Esophagus muscularis mucosa (tissue), 4 donors: ENCODE measurements at regions not wholly inside any gene's neighbourhood (a gene's known extent, or its start where the extent isn't known, plus 50 kb on each side); places are given as distances from the start of the nearest gene placed in this dataset.
A peak's percentile ranks its signal among the peaks of the same experiment; 100 is the strongest.

Experiments
- DNase-seq: peaks from one replicate; pipeline ENCODE4 v3.0.0-alpha.2; 2017; ENCODE audit errors: extremely low spot score
- H3K27ac ChIP-seq, 4 donors: fragments of 200-600 bp; sonication (generic); replicated peaks in 1 of 4; 1 replicate in 3 of 4; 2 replicates in 1 of 4; pipeline ENCODE4 v1.5.1; 2016 to 2019; ENCODE audit warnings: mild to moderate bottlenecking in 1 of 4
- H3K27me3 ChIP-seq, 4 donors: fragments of 200-600 bp; sonication (generic); one replicate each; pipeline versions ENCODE4 v1.5.1 to v1.6.0; 2016 to 2019
- H3K36me3 ChIP-seq, 4 donors: fragments of 200-600 bp; sonication (generic); one replicate each; pipeline ENCODE4 v1.5.1; 2016 to 2019
- H3K4me1 ChIP-seq, 4 donors: fragments of 200-600 bp; sonication (generic); one replicate each; pipeline ENCODE4 v1.5.1; 2016 to 2019
- H3K4me3 ChIP-seq, 4 donors: fragments of 200-600 bp; sonication (generic); 1 replicate in 2 of 4; 2 replicates in 2 of 4; pipeline ENCODE4 v1.5.1; 2016 to 2019; ENCODE audit warnings: mild to moderate bottlenecking in 4 of 4, moderate library complexity in 1 of 4
- H3K9me3 ChIP-seq, 4 donors: fragments of 200-600 bp; sonication (generic); 1 replicate in 3 of 4; 2 replicates in 1 of 4; pipeline ENCODE4 v1.5.1; 2016 to 2019
- EP300 ChIP-seq: sonication (generic); formaldehyde crosslinking; IDR thresholded peaks from one replicate; pipeline ENCODE4 v1.6.1; 2017; ENCODE audit warnings: antibody characterized with exemption
- POLR2A ChIP-seq: fragments of 450-650 bp; IDR thresholded peaks from one replicate; pipeline ENCODE4 v1.6.1; 2017; ENCODE audit warnings: antibody characterized with exemption, moderate library complexity, mild to moderate bottlenecking, low read depth
- POLR2AphosphoS5 ChIP-seq, 2 donors: sonication (generic); formaldehyde crosslinking; IDR thresholded peaks; one replicate each; pipeline ENCODE4 v1.6.1; 2017; ENCODE audit warnings: antibody characterized with exemption in 2 of 2
- WGBS: methylation state at CpG from one replicate; pipeline ENCODE4 v1.1.5; 2018; 5-methylcytosine and 5-hydroxymethylcytosine counted together
- intact Hi-C: fragments of 100-400 bp; cut with DNase I; formaldehyde crosslinking; loops from one replicate; pipeline ENCODE4 v1.15.1; 2023
- TF ChIP-seq, protein P1 (sequence below), 3 experiments: fragments of 200-600 bp in 2 of 3; fragments of 450-650 bp in 1 of 3; sonication (generic) in 2 of 3; IDR thresholded peaks; one replicate each; pipeline ENCODE4 v1.5.1; 2017 to 2019; ENCODE audit warnings: antibody characterized with exemption in 3 of 3, mild to moderate bottlenecking in 2 of 3, moderate library complexity in 1 of 3

DNA sequence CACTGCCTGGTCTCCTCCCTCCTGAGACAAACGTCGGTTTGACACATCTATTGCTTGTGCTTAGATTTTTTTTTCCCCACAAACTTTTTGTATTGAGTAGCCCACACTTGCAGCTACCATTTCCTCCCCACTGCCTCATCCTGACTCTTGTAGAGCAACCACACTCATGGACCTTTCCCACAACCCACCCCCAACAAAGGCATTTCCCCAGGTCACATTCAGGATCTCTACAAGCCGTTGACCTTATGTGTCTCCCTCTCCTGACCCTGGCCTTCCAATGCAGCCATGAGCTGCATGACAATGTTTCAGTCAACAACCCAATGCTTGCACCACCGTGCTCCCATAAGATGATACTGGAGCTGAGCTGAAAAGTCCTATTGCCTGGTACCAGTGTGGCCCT lies 91.9 kb upstream of the MKI67 start:
- H3K27ac ChIP-seq, result no peak overlapping the region
- H3K36me3 ChIP-seq, result no peaks in the 10 kb centered on the region
- H3K27me3 ChIP-seq, result peaks cover 0 to 19% (median 0%) of the 10 kb centered on the region in 4 donors
- no peak for DNase-seq
- TF ChIP-seq, protein P1, sequence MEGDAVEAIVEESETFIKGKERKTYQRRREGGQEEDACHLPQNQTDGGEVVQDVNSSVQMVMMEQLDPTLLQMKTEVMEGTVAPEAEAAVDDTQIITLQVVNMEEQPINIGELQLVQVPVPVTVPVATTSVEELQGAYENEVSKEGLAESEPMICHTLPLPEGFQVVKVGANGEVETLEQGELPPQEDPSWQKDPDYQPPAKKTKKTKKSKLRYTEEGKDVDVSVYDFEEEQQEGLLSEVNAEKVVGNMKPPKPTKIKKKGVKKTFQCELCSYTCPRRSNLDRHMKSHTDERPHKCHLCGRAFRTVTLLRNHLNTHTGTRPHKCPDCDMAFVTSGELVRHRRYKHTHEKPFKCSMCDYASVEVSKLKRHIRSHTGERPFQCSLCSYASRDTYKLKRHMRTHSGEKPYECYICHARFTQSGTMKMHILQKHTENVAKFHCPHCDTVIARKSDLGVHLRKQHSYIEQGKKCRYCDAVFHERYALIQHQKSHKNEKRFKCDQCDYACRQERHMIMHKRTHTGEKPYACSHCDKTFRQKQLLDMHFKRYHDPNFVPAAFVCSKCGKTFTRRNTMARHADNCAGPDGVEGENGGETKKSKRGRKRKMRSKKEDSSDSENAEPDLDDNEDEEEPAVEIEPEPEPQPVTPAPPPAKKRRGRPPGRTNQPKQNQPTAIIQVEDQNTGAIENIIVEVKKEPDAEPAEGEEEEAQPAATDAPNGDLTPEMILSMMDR (IDR thresholded peaks at IDR 0.05), result no peak
- TF ChIP-seq POLR2A, result no peak
- no peak for TF ChIP-seq EP300
- no peak for TF ChIP-seq POLR2AphosphoS5 (IDR thresholded peaks at IDR 0.05)
- 71% methylated on average over 4 of the region's 4 CpGs for WGBS
- intact Hi-C loops, result no loop called here
- H3K4me1 ChIP-seq, result no peaks in the 10 kb centered on the region
- no peaks in the 10 kb centered on the region for H3K9me3 ChIP-seq
- no peak overlapping the region for H3K4me3 ChIP-seq

DNA sequence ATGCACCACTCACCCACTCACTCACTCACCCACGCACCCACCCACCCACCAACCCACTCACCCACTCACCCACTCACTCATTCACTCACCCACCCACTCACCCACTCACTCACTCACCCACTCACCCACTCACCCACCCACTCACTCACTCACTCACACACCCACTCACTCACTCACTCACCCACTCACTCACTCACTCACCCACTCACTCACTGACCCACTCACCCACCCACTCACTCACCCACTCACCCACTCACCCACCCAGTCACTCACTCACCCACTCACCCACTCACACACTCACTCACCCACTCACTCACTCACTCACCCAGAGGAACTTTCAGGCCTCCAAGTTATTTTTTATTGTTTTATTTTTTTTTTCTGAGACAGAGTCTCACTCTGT lies 93.1 kb upstream of the MKI67 start:
- WGBS, result 88% methylated on average over 1 of the region's 1 CpG
- intact Hi-C loops, result no loop called here

DNA sequence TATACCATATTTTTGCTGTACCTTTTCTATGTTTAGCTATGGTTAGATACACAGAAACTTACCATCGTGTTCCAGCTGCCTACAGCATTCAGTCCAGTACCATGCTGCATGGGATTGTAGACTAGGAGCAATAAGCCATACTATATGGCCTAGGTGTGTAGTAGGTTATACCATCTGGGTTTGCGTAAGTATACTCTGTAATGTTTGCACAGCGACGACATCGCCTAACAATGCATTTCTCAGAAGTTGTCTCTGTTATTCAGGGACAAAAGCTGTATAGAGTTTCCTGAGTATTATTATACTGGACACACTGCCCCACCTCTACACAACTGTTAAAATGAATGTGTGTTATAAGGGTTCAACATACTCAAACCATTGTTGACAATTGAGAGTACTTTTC lies 93.8 kb upstream of the MKI67 start:
- Histone ChIP-seq H3K4me1 (no peaks in the 10 kb centered on the region), H3K27ac (no peak overlapping the region), H3K9me3 (no peaks in the 10 kb centered on the region), H3K4me3 (no peak overlapping the region), H3K27me3 (peaks cover 0 to 20% (median 0%) of the 10 kb centered on the region in 4 donors), H3K36me3 (no peaks in the 10 kb centered on the region)
- DNase-seq, result no peak
- TF ChIP-seq POLR2AphosphoS5 (IDR thresholded peaks at IDR 0.05), result no peak
- intact Hi-C loops, result no loop called here
- 94% methylated on average over 5 of the region's 5 CpGs for WGBS

More for the DNA sequence above, 93.1 kb upstream of the MKI67 start:
- H3K4me3 ChIP-seq, result no peak overlapping the region
- H3K36me3 ChIP-seq, result no peaks in the 10 kb centered on the region
- no peak overlapping the region for H3K27ac ChIP-seq
- peaks cover 0 to 20% (median 0%) of the 10 kb centered on the region in 4 donors for H3K27me3 ChIP-seq
- TF ChIP-seq POLR2A (no peak), POLR2AphosphoS5 (IDR thresholded peaks at IDR 0.05) (no peak), EP300 (no peak)
- TF ChIP-seq, protein P1 (IDR thresholded peaks at IDR 0.05), result no peak
- H3K9me3 ChIP-seq, result no peaks in the 10 kb centered on the region
- no peaks in the 10 kb centered on the region for H3K4me1 ChIP-seq
- DNase-seq, result no peak

DNA sequence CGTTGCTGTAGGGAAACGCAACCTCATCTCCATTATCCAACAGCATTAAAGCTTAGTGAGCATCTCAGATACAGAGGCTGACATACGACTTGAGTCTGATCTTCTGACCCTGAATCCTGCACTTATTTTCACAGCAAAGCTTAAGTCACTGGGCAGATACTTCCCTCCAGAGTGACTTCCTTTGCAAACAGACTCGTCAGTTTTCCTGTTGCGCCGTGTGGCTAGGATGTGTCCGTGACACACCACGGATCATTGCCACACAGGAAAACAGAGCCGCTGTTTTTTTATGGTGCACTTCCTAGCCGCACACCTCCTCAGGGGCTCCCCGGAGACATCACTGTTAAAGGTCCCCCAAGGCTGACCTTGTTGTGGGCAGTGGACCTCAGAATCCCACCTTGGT lies 94.9 kb upstream of the MKI67 start:
- H3K4me1 ChIP-seq, result no peaks in the 10 kb centered on the region
- no peak overlapping the region for H3K4me3 ChIP-seq
- peaks cover 0 to 20% (median 0%) of the 10 kb centered on the region in 4 donors for H3K27me3 ChIP-seq
- WGBS, result 55% methylated on average over 11 of the region's 11 CpGs
- no peak overlapping the region for H3K27ac ChIP-seq
- no peaks in the 10 kb centered on the region for H3K36me3 ChIP-seq
- H3K9me3 ChIP-seq, result no peaks in the 10 kb centered on the region
- no peak for DNase-seq
- intact Hi-C loops, result no loop called here
- TF ChIP-seq, protein P1 (IDR thresholded peaks at IDR 0.05), result no peak
- no peak for TF ChIP-seq POLR2A
- TF ChIP-seq POLR2AphosphoS5 (IDR thresholded peaks at IDR 0.05), result no peak
- no peak for TF ChIP-seq EP300

DNA sequence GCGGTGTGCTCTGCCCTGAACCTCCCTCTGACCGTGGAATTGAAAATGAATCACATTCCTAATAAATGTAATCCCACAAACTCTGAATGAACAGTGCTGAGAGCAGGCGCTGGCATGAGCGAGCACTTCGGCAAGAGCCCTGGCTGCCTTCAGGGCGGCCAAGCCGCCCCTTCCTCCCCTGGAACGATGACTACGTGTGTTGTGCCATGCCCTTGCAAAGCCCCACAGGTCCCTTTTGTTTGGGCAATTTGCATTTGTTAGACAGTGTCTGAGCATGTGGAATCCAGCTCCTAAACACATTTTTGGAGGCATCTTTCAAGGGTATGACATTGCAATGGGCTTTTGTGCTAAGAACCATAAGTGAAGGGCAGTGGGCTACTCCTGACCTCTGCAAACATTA lies 95.6 kb upstream of the MKI67 start:
- Histone ChIP-seq H3K27ac (no peak overlapping the region), H3K4me3 (no peak overlapping the region), H3K9me3 (no peaks in the 10 kb centered on the region), H3K4me1 (no peaks in the 10 kb centered on the region), H3K36me3 (no peaks in the 10 kb centered on the region), H3K27me3 (peaks cover 0 to 20% (median 0%) of the 10 kb centered on the region in 4 donors)
- intact Hi-C loops, result no loop called here
- DNase-seq, result peak; percentile 90
- no peak for TF ChIP-seq POLR2AphosphoS5 (IDR thresholded peaks at IDR 0.05)
- no peak for TF ChIP-seq POLR2A
- WGBS, result 83% methylated on average over 6 of the region's 9 CpGs

DNA sequence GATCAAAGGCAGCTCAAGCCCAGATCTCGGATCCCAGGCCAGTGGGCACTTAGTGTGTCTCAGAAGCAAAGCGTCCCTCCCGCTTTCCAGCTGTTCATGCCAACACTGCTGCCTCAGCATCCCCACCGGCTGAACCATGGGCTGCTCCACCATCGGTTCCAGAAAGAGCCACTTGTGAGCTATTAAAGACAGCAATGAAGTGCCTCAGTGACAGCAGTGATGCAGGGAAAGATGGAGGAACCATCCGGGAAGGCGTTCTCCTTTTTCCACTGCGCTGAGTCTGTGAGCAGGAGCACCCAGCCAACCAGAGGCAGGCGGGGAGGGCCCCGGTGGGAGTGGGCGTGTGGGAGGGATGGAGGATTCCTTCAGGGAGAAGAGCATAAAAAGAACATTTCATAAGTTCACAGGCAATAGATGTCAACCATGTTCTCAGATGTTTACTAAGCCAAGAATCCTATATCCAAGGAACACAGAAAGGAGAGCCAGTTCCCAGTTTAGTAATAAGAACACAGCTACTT lies 96.2 kb upstream of the MKI67 start:
- TF ChIP-seq POLR2AphosphoS5 (IDR thresholded peaks at IDR 0.05), result no peak
- no peak for TF ChIP-seq EP300
- TF ChIP-seq, protein P1 (IDR thresholded peaks at IDR 0.05), result no peak
- no peak for TF ChIP-seq POLR2A
- Histone ChIP-seq H3K4me1 (no peaks in the 10 kb centered on the region), H3K27ac (no peak overlapping the region), H3K27me3 (peaks cover 0 to 20% (median 0%) of the 10 kb centered on the region in 4 donors), H3K9me3 (no peaks in the 10 kb centered on the region), H3K4me3 (no peak overlapping the region), H3K36me3 (no peaks in the 10 kb centered on the region)
- peak; percentile 74 for DNase-seq
- intact Hi-C loops, result no loop called here
- 77% methylated on average over 11 of the region's 11 CpGs for WGBS
